Naive thymus-derived CD4-positive, alpha-beta T cell (primary cell): ENCODE measurements at regions not wholly inside any gene's neighbourhood (a gene's known extent, or its start where the extent isn't known, plus 50 kb on each side); places are given as distances from the start of the nearest gene placed in this dataset.

Experiments used
- ATAC-seq: fragments of 150-1000 bp; cut with Tn5 transposase; 2 replicates; pipeline ENCODE4 v1.10.0; 2021; ENCODE audit warnings: mild to moderate bottlenecking, moderate library complexity
- CTCF ChIA-PET: fragments of 350-600 bp; sonication (Branson Sonifier 250); formaldehyde crosslinking; loops from one replicate; lab custom pipeline; 2021; ENCODE audit warnings: antibody characterized with exemption; lab: Charles Lee
- POLR2A ChIA-PET: fragments of 350-600 bp; sonication (Branson Sonifier 250); formaldehyde crosslinking; loops from one replicate; lab custom pipeline; 2021; ENCODE audit warnings: antibody characterized with exemption, inconsistent platforms; lab: Charles Lee
- DNase-seq, 9 donors: peaks; one replicate each; pipeline versions ENCODE4 v3.0.0 to v3.0.0-alpha.2; 2020 to 2022; ENCODE audit warnings: mixed read lengths in 1 of 9
- H3K27ac ChIP-seq: one replicate; pipeline ENCODE4 v1.7.0; 2013; ENCODE audit warnings: mild to moderate bottlenecking, low read depth, low read length, moderate library complexity
- H3K27me3 ChIP-seq, 2 donors: one replicate each; pipeline ENCODE4 v1.7.0; 2013; ENCODE audit warnings: low read length in 2 of 2, mild to moderate bottlenecking in 2 of 2, moderate library complexity in 2 of 2; ENCODE audit not compliant: control insufficient read depth in 2 of 2, insufficient read depth in 2 of 2
- H3K36me3 ChIP-seq, 3 experiments: 1 replicate in 2 of 3; 2 replicates in 1 of 3; pipeline ENCODE4 v1.7.0; 2013; ENCODE audit warnings: low read length in 3 of 3, mild to moderate bottlenecking in 3 of 3, moderate library complexity in 1 of 3; ENCODE audit not compliant: insufficient read depth in 3 of 3, control insufficient read depth in 2 of 3
- H3K4me1 ChIP-seq, 2 donors: one replicate each; pipeline ENCODE4 v1.7.0; 2013; ENCODE audit warnings: low read length in 2 of 2, mild to moderate bottlenecking in 2 of 2, moderate library complexity in 1 of 2; ENCODE audit not compliant: control insufficient read depth in 2 of 2, insufficient read depth in 2 of 2
- H3K4me3 ChIP-seq: 2 replicates; pipeline ENCODE4 v1.7.0; 2013; ENCODE audit warnings: mild to moderate bottlenecking, low read length
- H3K9me3 ChIP-seq, 3 experiments: 1 replicate in 2 of 3; 2 replicates in 1 of 3; pipeline ENCODE4 v1.7.0; 2013; ENCODE audit warnings: low read length in 3 of 3; ENCODE audit not compliant: control insufficient read depth in 2 of 3
- H3K27ac Mint-ChIP-seq, 9 donors: one replicate each; pipeline ENCODE4 v1.8.0; 2020 to 2022; ENCODE audit warnings: mixed read lengths in 9 of 9, mild to moderate bottlenecking in 8 of 9, moderate library complexity in 5 of 9, inconsistent platforms in 2 of 9
- H3K27me3 Mint-ChIP-seq, 5 donors: one replicate each; pipeline ENCODE4 v1.8.0; 2021 to 2022; ENCODE audit warnings: mixed read lengths in 5 of 5, mild to moderate bottlenecking in 1 of 5
- H3K36me3 Mint-ChIP-seq, 5 donors: one replicate each; pipeline ENCODE4 v1.8.0; 2020 to 2022; ENCODE audit warnings: mixed read lengths in 5 of 5, mild to moderate bottlenecking in 3 of 5, inconsistent platforms in 1 of 5
- H3K4me1 Mint-ChIP-seq, 7 donors: one replicate each; pipeline ENCODE4 v1.8.0; 2020 to 2022; ENCODE audit warnings: mixed read lengths in 7 of 7, mild to moderate bottlenecking in 3 of 7, inconsistent platforms in 1 of 7
- H3K4me3 Mint-ChIP-seq, 10 donors: one replicate each; pipeline ENCODE4 v1.8.0; 2020 to 2022; ENCODE audit warnings: mild to moderate bottlenecking in 10 of 10, mixed read lengths in 10 of 10, moderate library complexity in 6 of 10, inconsistent platforms in 2 of 10
- H3K9me3 Mint-ChIP-seq, 11 donors: one replicate each; pipeline ENCODE4 v1.8.0; 2020 to 2022; ENCODE audit warnings: mixed read lengths in 11 of 11, mild to moderate bottlenecking in 4 of 11, inconsistent platforms in 1 of 11, moderate library complexity in 1 of 11
- intact Hi-C, 2 donors: fragments of 100-400 bp; cut with micrococcal nuclease; formaldehyde crosslinking; loops; one replicate each; pipeline ENCODE4 v1.15.1; 2023

- POLR2A ChIA-PET: no interaction called here
- ATAC-seq (no peak), DNase-seq (no peak)
- H3K4me3 Mint-ChIP-seq: no peak overlapping the region
- no peaks in the 10 kb centered on the region for H3K4me1 Mint-ChIP-seq
- no peaks in the 10 kb centered on the region for H3K36me3 Mint-ChIP-seq
- H3K9me3 ChIP-seq: no peaks in the 10 kb centered on the region
- no peaks in the 10 kb centered on the region for H3K36me3 ChIP-seq
- intact Hi-C loops: no loop called here
- no peaks in the 10 kb centered on the region for H3K27me3 Mint-ChIP-seq
- no peak overlapping the region for H3K27ac Mint-ChIP-seq
- no peak overlapping the region for H3K27ac ChIP-seq
- no peaks in the 10 kb centered on the region for H3K4me1 ChIP-seq
- no peaks in the 10 kb centered on the region for H3K27me3 ChIP-seq
- no peak overlapping the region for H3K4me3 ChIP-seq
- peaks cover 0 to 10% (median 0%) of the 10 kb centered on the region in 11 donors for H3K9me3 Mint-ChIP-seq
- CTCF ChIA-PET: no interaction called here
Observed at GRCh38 chr1:81388435-81388834, 412.3 kb upstream of the ADGRL2 start.

GRCh38 chr1:81387446-81387845 is 413.3 kb upstream of the ADGRL2 start:
- intact Hi-C loops: no loop called here
- POLR2A ChIA-PET: no interaction called here
- H3K36me3 Mint-ChIP-seq: no peaks in the 10 kb centered on the region
- H3K9me3 Mint-ChIP-seq: peaks cover 0 to 16% (median 0%) of the 10 kb centered on the region in 11 donors
- CTCF ChIA-PET: no interaction called here
- no peak overlapping the region for H3K4me3 Mint-ChIP-seq
- H3K27ac Mint-ChIP-seq: no peak overlapping the region
- H3K27me3 Mint-ChIP-seq: no peaks in the 10 kb centered on the region
- Histone ChIP-seq H3K36me3 (no peaks in the 10 kb centered on the region), H3K27ac (no peak overlapping the region), H3K4me1 (no peaks in the 10 kb centered on the region), H3K4me3 (no peak overlapping the region), H3K27me3 (no peaks in the 10 kb centered on the region), H3K9me3 (no peaks in the 10 kb centered on the region)
- no peaks in the 10 kb centered on the region for H3K4me1 Mint-ChIP-seq
- no peak for ATAC-seq
- no peak for DNase-seq

- H3K4me3 ChIP-seq: no peak overlapping the region
- no peaks in the 10 kb centered on the region for H3K4me1 ChIP-seq
- H3K36me3 Mint-ChIP-seq: no peaks in the 10 kb centered on the region
- no peak overlapping the region for H3K27ac Mint-ChIP-seq
- no peak overlapping the region for H3K4me3 Mint-ChIP-seq
- no peaks in the 10 kb centered on the region for H3K27me3 ChIP-seq
- H3K36me3 ChIP-seq: no peaks in the 10 kb centered on the region
- no peaks in the 10 kb centered on the region for H3K27me3 Mint-ChIP-seq
- intact Hi-C loops: no loop called here
- no peaks in the 10 kb centered on the region for H3K9me3 ChIP-seq
- CTCF ChIA-PET: no interaction called here
- H3K4me1 Mint-ChIP-seq: no peaks in the 10 kb centered on the region
- H3K9me3 Mint-ChIP-seq: peaks cover 0 to 14% (median 1%) of the 10 kb centered on the region in 11 donors
- POLR2A ChIA-PET: no interaction called here
- ATAC-seq (no peak), DNase-seq (no peak)
- H3K27ac ChIP-seq: no peak overlapping the region
Observed at GRCh38 chr1:81382561-81382960, 418.2 kb upstream of the ADGRL2 start.

GRCh38 chr1:81381881-81382280 is 418.9 kb upstream of the ADGRL2 start:
- H3K27me3 Mint-ChIP-seq: no peaks in the 10 kb centered on the region
- ChIA-PET CTCF (no interaction called here), POLR2A (no interaction called here)
- H3K27ac ChIP-seq: no peak overlapping the region
- H3K4me3 Mint-ChIP-seq: no peak overlapping the region
- no peaks in the 10 kb centered on the region for H3K4me1 ChIP-seq
- ATAC-seq (no peak), DNase-seq (no peak)
- H3K9me3 ChIP-seq: no peaks in the 10 kb centered on the region
- no peaks in the 10 kb centered on the region for H3K36me3 ChIP-seq
- no peak overlapping the region for H3K4me3 ChIP-seq
- H3K4me1 Mint-ChIP-seq: no peaks in the 10 kb centered on the region
- H3K36me3 Mint-ChIP-seq: no peaks in the 10 kb centered on the region
- H3K9me3 Mint-ChIP-seq: peaks cover 0 to 14% (median 1%) of the 10 kb centered on the region in 11 donors
- H3K27me3 ChIP-seq: no peaks in the 10 kb centered on the region
- intact Hi-C loops: no loop called here
- no peak overlapping the region for H3K27ac Mint-ChIP-seq

- Histone ChIP-seq H3K27me3 (no peaks in the 10 kb centered on the region), H3K4me1 (no peaks in the 10 kb centered on the region), H3K27ac (no peak overlapping the region), H3K36me3 (no peaks in the 10 kb centered on the region), H3K9me3 (no peaks in the 10 kb centered on the region), H3K4me3 (no peak overlapping the region)
- DNase-seq (no peak), ATAC-seq (no peak)
- Mint-ChIP-seq H3K27me3 (no peaks in the 10 kb centered on the region), H3K36me3 (no peaks in the 10 kb centered on the region), H3K27ac (no peak overlapping the region), H3K4me3 (no peak overlapping the region), H3K9me3 (peaks cover 0 to 14% (median 4%) of the 10 kb centered on the region in 11 donors), H3K4me1 (no peaks in the 10 kb centered on the region)
- ChIA-PET POLR2A (no interaction called here), CTCF (interaction anchor here (0.6 kb wide), 1 partner anchor 1789 kb away, joined by 3 read pairs; no protein-coding TSS in a partner anchor)
- intact Hi-C loops: no loop called here
Observed at GRCh38 chr1:81380436-81380835, 420.3 kb upstream of the ADGRL2 start.

- H3K36me3 Mint-ChIP-seq: no peaks in the 10 kb centered on the region
- no peak overlapping the region for H3K27ac ChIP-seq
- no peaks in the 10 kb centered on the region for H3K27me3 Mint-ChIP-seq
- H3K27me3 ChIP-seq: no peaks in the 10 kb centered on the region
- H3K36me3 ChIP-seq: no peaks in the 10 kb centered on the region
- no peak overlapping the region for H3K4me3 ChIP-seq
- DNase-seq (no peak), ATAC-seq (no peak)
- H3K4me1 Mint-ChIP-seq: no peaks in the 10 kb centered on the region
- H3K9me3 Mint-ChIP-seq: peaks cover 0 to 14% (median 4%) of the 10 kb centered on the region in 11 donors
- no peak overlapping the region for H3K4me3 Mint-ChIP-seq
- H3K9me3 ChIP-seq: no peaks in the 10 kb centered on the region
- no peaks in the 10 kb centered on the region for H3K4me1 ChIP-seq
- POLR2A ChIA-PET: no interaction called here
- intact Hi-C loops: no loop called here
- no peak overlapping the region for H3K27ac Mint-ChIP-seq
- CTCF ChIA-PET: no interaction called here
Observed at GRCh38 chr1:81379430-81379829, 421.3 kb upstream of the ADGRL2 start.

GRCh38 chr1:81377406-81377805 is 423.3 kb upstream of the ADGRL2 start:
- H3K27ac Mint-ChIP-seq: no peak overlapping the region
- intact Hi-C loops: no loop called here
- H3K4me1 Mint-ChIP-seq: no peaks in the 10 kb centered on the region
- H3K27me3 Mint-ChIP-seq: no peaks in the 10 kb centered on the region
- no peak for ATAC-seq
- no peaks in the 10 kb centered on the region for H3K36me3 Mint-ChIP-seq
- DNase-seq: no peak
- ChIA-PET CTCF (no interaction called here), POLR2A (no interaction called here)
- no peaks in the 10 kb centered on the region for H3K9me3 ChIP-seq
- H3K36me3 ChIP-seq: no peaks in the 10 kb centered on the region
- no peak overlapping the region for H3K4me3 ChIP-seq
- H3K27me3 ChIP-seq: no peaks in the 10 kb centered on the region
- no peaks in the 10 kb centered on the region for H3K4me1 ChIP-seq
- no peak overlapping the region for H3K4me3 Mint-ChIP-seq
- peaks cover 0 to 13% (median 2%) of the 10 kb centered on the region in 11 donors for H3K9me3 Mint-ChIP-seq
- no peak overlapping the region for H3K27ac ChIP-seq
